Astrocyte of the cerebellum (primary cell): ENCODE measurements at regions not wholly inside any gene's neighbourhood (a gene's known extent, or its start where the extent isn't known, plus 50 kb on each side); places are given as distances from the start of the nearest gene placed in this dataset.

Experiments
- DNase-seq: peaks from one replicate; pipeline ENCODE4 v3.0.0-alpha.2; 2011; ENCODE audit warnings: low read depth
- H3K4me3 ChIP-seq: 2 replicates; pipeline ENCODE4 v1.5.1; 2011; ENCODE audit warnings: mild to moderate bottlenecking, low read depth, low read length, moderate library complexity
- CTCF ChIP-seq: IDR thresholded peaks from 2 replicates; pipeline ENCODE4 v1.5.1; 2012; ENCODE audit warnings: low read length, low read depth, moderate library complexity, mild to moderate bottlenecking; ENCODE audit errors: missing control alignments
- in situ Hi-C: cut with HindIII; loops from 2 replicates; pipeline ENCODE4 v1.10.0; 2017; ENCODE audit warnings: low sequenced_read_pairs

GRCh38 chr18:59763541-59764136 is 66.4 kb upstream of the CCBE1 start:
- H3K4me3 ChIP-seq = no peak overlapping the region
- in situ Hi-C loops = no loop called here
- no peak for DNase-seq
- no peak for TF ChIP-seq CTCF

GRCh38 chr18:59760619-59761600 is 63.7 kb upstream of the CCBE1 start:
- in situ Hi-C loops = no loop called here
- TF ChIP-seq CTCF = no peak
- H3K4me3 ChIP-seq = no peak overlapping the region
- DNase-seq = no peak

GRCh38 chr18:59760212-59760611 is 63.0 kb upstream of the CCBE1 start:
- H3K4me3 ChIP-seq = no peak overlapping the region
- no peak for DNase-seq
- in situ Hi-C loops = no loop called here
- TF ChIP-seq CTCF = no peak

- DNase-seq = no peak
- TF ChIP-seq CTCF = no peak
- in situ Hi-C loops = no loop called here
- no peak overlapping the region for H3K4me3 ChIP-seq
Observed at GRCh38 chr18:59758837-59759236, 61.6 kb upstream of the CCBE1 start.

- no peak for TF ChIP-seq CTCF
- in situ Hi-C loops = no loop called here
Observed at GRCh38 chr18:59758106-59758505, 60.9 kb upstream of the CCBE1 start.

GRCh38 chr18:59752666-59753065 is 55.4 kb upstream of the CCBE1 start:
- no peak overlapping the region for H3K4me3 ChIP-seq
- in situ Hi-C loops = no loop called here
- DNase-seq = no peak
- TF ChIP-seq CTCF = no peak

More at GRCh38 chr18:59758106-59758505, 60.9 kb upstream of the CCBE1 start:
- no peak overlapping the region for H3K4me3 ChIP-seq
- DNase-seq = no peak
